Brain microvascular endothelial cell (primary cell): ENCODE measurements at regions not wholly inside any gene's neighbourhood (a gene's known extent, or its start where the extent isn't known, plus 50 kb on each side); places are given as distances from the start of the nearest gene placed in this dataset.

Experiments
- DNase-seq: peaks from one replicate; pipeline ENCODE4 v3.0.0-alpha.2; 2020
- H3K27ac ChIP-seq: fragments of 250-450 bp; sonication (Bioruptor Pico); 2 replicates; pipeline ENCODE4 v1.5.1; 2020; ENCODE audit warnings: mild to moderate bottlenecking, moderate library complexity
- H3K27me3 ChIP-seq: fragments of 250-450 bp; sonication (Bioruptor Pico); replicated peaks from 2 replicates; pipeline ENCODE4 v1.5.1; 2020; ENCODE audit warnings: mild to moderate bottlenecking
- H3K36me3 ChIP-seq: fragments of 250-450 bp; sonication (Bioruptor Pico); replicated peaks from 2 replicates; pipeline ENCODE4 v1.5.1; 2020; ENCODE audit warnings: mild to moderate bottlenecking
- H3K4me3 ChIP-seq: 2 replicates; pipeline ENCODE4 v1.5.1; 2011; ENCODE audit warnings: low read depth, mild to moderate bottlenecking, control low read depth, low read length, moderate library complexity
- CTCF ChIP-seq: IDR thresholded peaks from 2 replicates; pipeline ENCODE4 v1.5.1; 2011; ENCODE audit warnings: low read depth, mild to moderate bottlenecking, moderate library complexity, low read length, control low read depth, inconsistent platforms; ENCODE audit errors: missing control alignments
- in situ Hi-C: cut with HindIII; loops from 2 replicates; pipeline ENCODE4 v1.10.0; 2017; ENCODE audit warnings: low sequenced_read_pairs, low pct_ligation_motif_present

GRCh38 chr4:18635531-18635930 is 614.0 kb upstream of the LCORL start:
- no peak for DNase-seq
- Histone ChIP-seq H3K4me3 (no peak overlapping the region), H3K27me3 (no peaks in the 10 kb centered on the region), H3K27ac (no peak overlapping the region), H3K36me3 (no peaks in the 10 kb centered on the region)
- TF ChIP-seq CTCF: no peak
- in situ Hi-C loops: no loop called here

GRCh38 chr4:18631586-18631985 is 610.0 kb upstream of the LCORL start:
- no peak for TF ChIP-seq CTCF
- no peak overlapping the region for H3K4me3 ChIP-seq
- H3K27ac ChIP-seq: no peak overlapping the region
- in situ Hi-C loops: no loop called here
- no peaks in the 10 kb centered on the region for H3K36me3 ChIP-seq
- no peak for DNase-seq
- no peaks in the 10 kb centered on the region for H3K27me3 ChIP-seq

- no peak overlapping the region for H3K27ac ChIP-seq
- no peaks in the 10 kb centered on the region for H3K36me3 ChIP-seq
- TF ChIP-seq CTCF: no peak
- in situ Hi-C loops: no loop called here
- no peak overlapping the region for H3K4me3 ChIP-seq
- H3K27me3 ChIP-seq: no peaks in the 10 kb centered on the region
- no peak for DNase-seq
Measured at GRCh38 chr4:18630218-18631110, 608.9 kb upstream of the LCORL start.

- H3K4me3 ChIP-seq: no peak overlapping the region
- in situ Hi-C loops: no loop called here
- no peaks in the 10 kb centered on the region for H3K27me3 ChIP-seq
- no peaks in the 10 kb centered on the region for H3K36me3 ChIP-seq
- no peak for TF ChIP-seq CTCF
- no peak overlapping the region for H3K27ac ChIP-seq
- DNase-seq: no peak
Measured at GRCh38 chr4:18627447-18628005, 606.0 kb upstream of the LCORL start.

- Histone ChIP-seq H3K4me3 (no peak overlapping the region), H3K27ac (no peak overlapping the region), H3K27me3 (no peaks in the 10 kb centered on the region), H3K36me3 (no peaks in the 10 kb centered on the region)
- TF ChIP-seq CTCF: no peak
- DNase-seq: no peak
- in situ Hi-C loops: no loop called here
Measured at GRCh38 chr4:18626996-18627395, 605.4 kb upstream of the LCORL start.
